Thyroid gland (tissue), 4 donors: ENCODE measurements at regions not wholly inside any gene's neighbourhood (a gene's known extent, or its start where the extent isn't known, plus 50 kb on each side); places are given as distances from the start of the nearest gene placed in this dataset.
"Not testable (repeated sequence)": the region's sequence is repeated elsewhere in the genome, so short reads cannot be mapped to it uniquely, and the experiment has no call there.

Source experiments
- DNase-seq, 2 donors: peaks; one replicate each; pipeline ENCODE4 v3.0.0-alpha.2; 2019
- H3K27ac ChIP-seq, 3 donors: fragments of 200-600 bp; sonication (generic); 1 replicate in 2 of 3; 2 replicates in 1 of 3; pipeline ENCODE4 v1.5.1; 2016 to 2019; ENCODE audit warnings: mild to moderate bottlenecking in 1 of 3, moderate library complexity in 1 of 3
- H3K27me3 ChIP-seq: fragments of 200-600 bp; sonication (generic); one replicate; pipeline ENCODE4 v1.5.1; 2019
- H3K36me3 ChIP-seq, 2 donors: fragments of 200-600 bp; sonication (generic); one replicate each; pipeline ENCODE4 v1.5.1; 2016 to 2019
- H3K4me1 ChIP-seq, 2 donors: fragments of 200-600 bp; sonication (generic); one replicate each; pipeline ENCODE4 v1.5.1; 2017 to 2019
- H3K4me3 ChIP-seq, 3 donors: fragments of 200-600 bp; sonication (generic); replicated peaks in 1 of 3; 1 replicate in 2 of 3; 2 replicates in 1 of 3; pipeline ENCODE4 v1.5.1; 2016; ENCODE audit warnings: mild to moderate bottlenecking in 1 of 3
- H3K9me3 ChIP-seq: fragments of 200-600 bp; sonication (generic); one replicate; pipeline ENCODE4 v1.5.1; 2017
- CTCF ChIP-seq, 6 experiments: fragments of 200-600 bp in 3 of 6; fragments of 450-650 bp in 3 of 6; sonication (generic) in 3 of 6; IDR thresholded peaks; one replicate each; pipeline ENCODE4 v1.5.1; 2016 to 2019; ENCODE audit warnings: antibody characterized with exemption in 6 of 6, mild to moderate bottlenecking in 2 of 6, inconsistent platforms in 1 of 6, moderate library complexity in 1 of 6
- POLR2A ChIP-seq, 2 donors: fragments of 450-650 bp; IDR thresholded peaks; one replicate each; pipeline ENCODE4 v1.6.1; 2017; ENCODE audit warnings: antibody characterized with exemption in 2 of 2, mild to moderate bottlenecking in 2 of 2, moderate library complexity in 1 of 2
- whole genome bisulfite sequencing, 2 donors: methylation state at CpG; one replicate each; pipeline ENCODE4 v1.1.5; 2017; 5-methylcytosine and 5-hydroxymethylcytosine counted together
- intact Hi-C: fragments of 100-400 bp; cut with DNase I; formaldehyde crosslinking; loops from one replicate; pipeline ENCODE4 v1.15.1; 2023

GRCh38 chr2:53610260-53610659 is 157.3 kb upstream of the CHAC2 start:
- intact Hi-C loops = no loop called here
- no peaks in the 10 kb centered on the region for H3K27me3 ChIP-seq

GRCh38 chr2:53609551-53609950 is 158.1 kb upstream of the CHAC2 start:
- no peak for DNase-seq
- H3K27ac ChIP-seq = peak overlapping the region in 1 of 3 donors; percentile 34
- H3K9me3 ChIP-seq = no peaks in the 10 kb centered on the region
- H3K36me3 ChIP-seq = no peaks in the 10 kb centered on the region
- intact Hi-C loops = no loop called here
- peaks cover 3 to 10% of the 10 kb centered on the region in 2 donors for H3K4me1 ChIP-seq
- H3K27me3 ChIP-seq = no peaks in the 10 kb centered on the region
- WGBS, 2 donors = 91 to 94% methylated on average over 6 of the region's 6 CpGs
- TF ChIP-seq CTCF (IDR thresholded peaks at IDR 0.05) (no peak), POLR2A (IDR thresholded peaks at IDR 0.05) (no peak)
- H3K4me3 ChIP-seq = no peak overlapping the region

More at GRCh38 chr2:53610260-53610659, 157.3 kb upstream of the CHAC2 start:
- no peaks in the 10 kb centered on the region for H3K9me3 ChIP-seq
- H3K4me1 ChIP-seq = peaks cover 3 to 10% of the 10 kb centered on the region in 2 donors
- no peaks in the 10 kb centered on the region for H3K36me3 ChIP-seq
- no peak for DNase-seq
- no peak overlapping the region for H3K4me3 ChIP-seq
- no peak for TF ChIP-seq POLR2A (IDR thresholded peaks at IDR 0.05)
- TF ChIP-seq CTCF (IDR thresholded peaks at IDR 0.05) = no peak
- H3K27ac ChIP-seq = no peak overlapping the region

GRCh38 chr2:53608293-53608692 is 159.3 kb upstream of the CHAC2 start:
- H3K9me3 ChIP-seq = no peaks in the 10 kb centered on the region
- WGBS, 2 donors = 91 to 93% methylated on average over 5 of the region's 5 CpGs
- no peaks in the 10 kb centered on the region for H3K27me3 ChIP-seq
- DNase-seq = no peak
- H3K4me1 ChIP-seq = peaks cover 3 to 10% of the 10 kb centered on the region in 2 donors
- no peak overlapping the region for H3K27ac ChIP-seq
- intact Hi-C loops = no loop called here
- no peak overlapping the region for H3K4me3 ChIP-seq
- no peak for TF ChIP-seq CTCF (IDR thresholded peaks at IDR 0.05)
- no peak for TF ChIP-seq POLR2A (IDR thresholded peaks at IDR 0.05)
- H3K36me3 ChIP-seq = no peaks in the 10 kb centered on the region

GRCh38 chr2:53600815-53601214 is 166.8 kb upstream of the CHAC2 start:
- intact Hi-C loops = no loop called here
- 28 to 40% methylated on average over 3 of the region's 3 CpGs for WGBS, 2 donors
- Histone ChIP-seq H3K27me3 (no peaks in the 10 kb centered on the region), H3K4me3 (no peak overlapping the region), H3K36me3 (no peaks in the 10 kb centered on the region), H3K9me3 (no peaks in the 10 kb centered on the region), H3K4me1 (no peaks in the 10 kb centered on the region), H3K27ac (no peak overlapping the region)
- no peak for TF ChIP-seq POLR2A (IDR thresholded peaks at IDR 0.05)
- no peak for TF ChIP-seq CTCF (IDR thresholded peaks at IDR 0.05)
- peak; percentile 49 to 50 for DNase-seq

GRCh38 chr2:53586733-53587612 is 180.6 kb upstream of the CHAC2 start:
- intact Hi-C loops, H3K27me3 ChIP-seq, H3K27ac ChIP-seq, H3K9me3 ChIP-seq, H3K4me1 ChIP-seq, H3K4me3 ChIP-seq, H3K36me3 ChIP-seq, DNase-seq: not testable (repeated sequence)
- WGBS, 2 donors = 89 to 95% methylated on average over 37 to 38 of the region's 38 CpGs
